Activated CD8-positive, alpha-beta T cell treated with anti-CD3 and anti-CD28 coated beads, Interleukin-2, amount 10 ng/mL, durations not matched to agents 7 days and 5 days (primary cell): ENCODE measurements at regions not wholly inside any gene's neighbourhood (a gene's known extent, or its start where the extent isn't known, plus 50 kb on each side); places are given as distances from the start of the nearest gene placed in this dataset.

ENCODE experiments used
- ATAC-seq: fragments of 150-1000 bp; cut with Tn5 transposase; one replicate; pipeline ENCODE4 v1.10.0; 2021; ENCODE audit warnings: moderate library complexity
- CTCF ChIA-PET: fragments of 350-600 bp; sonication (Branson Sonifier 250); formaldehyde crosslinking; loops from one replicate; lab custom pipeline; 2021; ENCODE audit warnings: antibody characterized with exemption; lab: Charles Lee
- POLR2A ChIA-PET: fragments of 350-600 bp; sonication (Branson Sonifier 250); formaldehyde crosslinking; loops from one replicate; lab custom pipeline; 2021; ENCODE audit warnings: antibody characterized with exemption; lab: Charles Lee
- DNase-seq: peaks from one replicate; pipeline ENCODE4 v3.0.0-alpha.2; 2020
- H3K27ac Mint-ChIP-seq: one replicate; pipeline ENCODE4 v1.8.0; 2021; ENCODE audit warnings: mild to moderate bottlenecking, mixed read lengths
- H3K27me3 Mint-ChIP-seq: one replicate; pipeline ENCODE4 v1.8.0; 2021; ENCODE audit warnings: low read depth, mixed read lengths
- H3K36me3 Mint-ChIP-seq: one replicate; pipeline ENCODE4 v1.8.0; 2021; ENCODE audit warnings: low read depth, mixed read lengths
- H3K4me1 Mint-ChIP-seq: one replicate; pipeline ENCODE4 v1.8.0; 2021; ENCODE audit warnings: low read depth, mixed read lengths
- H3K4me3 Mint-ChIP-seq: one replicate; pipeline ENCODE4 v1.8.0; 2021; ENCODE audit warnings: mild to moderate bottlenecking, mixed read lengths
- H3K9me3 Mint-ChIP-seq: one replicate; pipeline ENCODE4 v1.8.0; 2022; ENCODE audit warnings: mixed read lengths; ENCODE audit not compliant: insufficient read depth

GRCh38 chr13:47289567-47289966 lies 392.7 kb upstream of the HTR2A start:
- H3K27me3 Mint-ChIP-seq = no peaks in the 10 kb centered on the region
- CTCF ChIA-PET = no interaction called here
- no peak for DNase-seq
- H3K4me1 Mint-ChIP-seq = no peaks in the 10 kb centered on the region
- no peaks in the 10 kb centered on the region for H3K36me3 Mint-ChIP-seq
- no peak overlapping the region for H3K4me3 Mint-ChIP-seq
- POLR2A ChIA-PET = no interaction called here
- H3K9me3 Mint-ChIP-seq = no peaks in the 10 kb centered on the region
- H3K27ac Mint-ChIP-seq = no peak overlapping the region
- no peak for ATAC-seq

DNA sequence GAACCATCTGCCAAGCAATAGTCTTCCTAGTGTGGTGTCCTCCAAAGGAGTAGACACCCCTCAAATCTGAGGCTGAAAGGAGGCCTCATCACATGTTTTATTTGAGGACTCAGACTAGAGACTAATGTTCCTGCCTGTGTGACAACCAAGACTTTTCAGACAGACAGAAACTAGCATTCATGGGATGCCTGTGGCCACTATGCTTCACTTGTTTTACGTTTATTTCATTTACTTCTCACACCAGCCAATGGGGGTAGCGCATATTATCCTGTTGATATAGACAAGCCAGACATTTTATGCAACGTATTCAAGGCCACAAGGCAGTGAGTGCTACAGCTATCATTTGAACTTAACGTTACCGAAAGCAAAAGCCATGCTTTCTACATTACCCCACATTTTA lies 391.7 kb upstream of the HTR2A start:
- Mint-ChIP-seq H3K4me1 (no peaks in the 10 kb centered on the region), H3K27me3 (no peaks in the 10 kb centered on the region), H3K36me3 (no peaks in the 10 kb centered on the region), H3K27ac (no peak overlapping the region), H3K4me3 (no peak overlapping the region), H3K9me3 (no peaks in the 10 kb centered on the region)
- POLR2A ChIA-PET = no interaction called here
- ATAC-seq (no peak), DNase-seq (no peak)
- CTCF ChIA-PET = no interaction called here

GRCh38 chr13:47287291-47287751 lies 390.5 kb upstream of the HTR2A start:
- H3K36me3 Mint-ChIP-seq = no peaks in the 10 kb centered on the region
- H3K27ac Mint-ChIP-seq = no peak overlapping the region
- no peaks in the 10 kb centered on the region for H3K27me3 Mint-ChIP-seq
- ChIA-PET POLR2A (no interaction called here), CTCF (no interaction called here)
- ATAC-seq (no peak), DNase-seq (no peak)
- no peaks in the 10 kb centered on the region for H3K4me1 Mint-ChIP-seq
- H3K4me3 Mint-ChIP-seq = no peak overlapping the region
- no peaks in the 10 kb centered on the region for H3K9me3 Mint-ChIP-seq

GRCh38 chr13:47281991-47282390 lies 385.1 kb upstream of the HTR2A start:
- Mint-ChIP-seq H3K4me3 (no peak overlapping the region), H3K27ac (no peak overlapping the region), H3K27me3 (no peaks in the 10 kb centered on the region), H3K36me3 (no peaks in the 10 kb centered on the region), H3K4me1 (no peaks in the 10 kb centered on the region), H3K9me3 (no peaks in the 10 kb centered on the region)
- ATAC-seq (no peak), DNase-seq (no peak)
- POLR2A ChIA-PET = no interaction called here
- CTCF ChIA-PET = no interaction called here

- no peak for ATAC-seq
- Mint-ChIP-seq H3K4me1 (no peaks in the 10 kb centered on the region), H3K4me3 (no peak overlapping the region), H3K27me3 (no peaks in the 10 kb centered on the region), H3K9me3 (no peaks in the 10 kb centered on the region), H3K27ac (no peak overlapping the region), H3K36me3 (no peaks in the 10 kb centered on the region)
- DNase-seq = no peak
- ChIA-PET CTCF (no interaction called here), POLR2A (no interaction called here)
These were observed 383.1 kb upstream of the HTR2A start for GRCh38 chr13:47279920-47280319.

DNA sequence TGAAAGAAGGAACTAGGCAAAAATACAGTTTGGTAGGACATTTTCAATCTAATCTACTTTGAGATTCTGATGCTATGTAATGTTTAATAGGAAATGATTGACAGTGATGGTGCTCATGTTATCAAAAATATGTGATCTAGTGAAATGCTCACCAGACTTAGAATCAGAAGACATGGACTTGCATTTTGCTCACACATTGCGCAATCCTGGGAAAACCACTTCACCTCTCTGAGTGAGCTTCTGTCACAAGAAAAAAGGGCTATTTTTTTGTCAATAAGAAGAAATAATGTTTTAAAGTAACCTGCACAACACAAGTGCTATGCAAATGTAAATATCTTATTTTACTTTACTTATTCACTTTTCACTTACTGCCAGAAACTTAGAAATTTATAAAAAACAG lies 380.9 kb upstream of the HTR2A start:
- CTCF ChIA-PET = no interaction called here
- H3K36me3 Mint-ChIP-seq = no peaks in the 10 kb centered on the region
- H3K9me3 Mint-ChIP-seq = no peaks in the 10 kb centered on the region
- DNase-seq = no peak
- no peak overlapping the region for H3K27ac Mint-ChIP-seq
- no peaks in the 10 kb centered on the region for H3K27me3 Mint-ChIP-seq
- no peaks in the 10 kb centered on the region for H3K4me1 Mint-ChIP-seq
- POLR2A ChIA-PET = no interaction called here
- ATAC-seq = no peak
- H3K4me3 Mint-ChIP-seq = no peak overlapping the region

- H3K27ac Mint-ChIP-seq = no peak overlapping the region
- H3K4me1 Mint-ChIP-seq = no peaks in the 10 kb centered on the region
- POLR2A ChIA-PET = no interaction called here
- H3K36me3 Mint-ChIP-seq = no peaks in the 10 kb centered on the region
- ATAC-seq (no peak), DNase-seq (no peak)
- H3K4me3 Mint-ChIP-seq = no peak overlapping the region
- H3K27me3 Mint-ChIP-seq = no peaks in the 10 kb centered on the region
- CTCF ChIA-PET = no interaction called here
- H3K9me3 Mint-ChIP-seq = no peaks in the 10 kb centered on the region
These were observed 371.4 kb upstream of the HTR2A start for GRCh38 chr13:47268270-47268669.

DNA sequence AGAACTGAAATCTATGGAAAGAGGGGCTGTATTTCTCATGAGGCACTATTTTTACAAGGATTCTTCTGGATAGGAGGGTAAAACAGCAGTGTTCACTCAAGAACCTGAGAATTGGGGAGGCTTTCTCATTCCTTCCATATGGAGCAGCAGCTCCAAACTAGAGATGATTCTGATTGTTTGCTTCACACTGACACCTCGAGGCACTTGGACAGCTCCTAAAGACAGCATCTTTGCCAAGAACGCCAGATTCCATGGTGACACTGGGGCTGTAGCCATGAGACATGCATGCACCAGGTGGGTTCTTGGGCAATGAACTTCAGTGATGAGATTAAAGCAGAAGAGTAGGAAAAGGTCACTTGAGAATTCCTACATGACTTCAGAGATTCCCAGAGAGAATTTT lies 361.5 kb upstream of the HTR2A start:
- Mint-ChIP-seq H3K27ac (no peak overlapping the region), H3K4me1 (no peaks in the 10 kb centered on the region)

GRCh38 chr13:47256618-47257017 lies 359.8 kb upstream of the HTR2A start:
- no peaks in the 10 kb centered on the region for H3K4me1 Mint-ChIP-seq
- ChIA-PET CTCF (no interaction called here), POLR2A (no interaction called here)
- no peak overlapping the region for H3K4me3 Mint-ChIP-seq
- no peaks in the 10 kb centered on the region for H3K36me3 Mint-ChIP-seq
- no peak overlapping the region for H3K27ac Mint-ChIP-seq
- no peaks in the 10 kb centered on the region for H3K9me3 Mint-ChIP-seq
- DNase-seq (no peak), ATAC-seq (no peak)
- no peaks in the 10 kb centered on the region for H3K27me3 Mint-ChIP-seq

More for the DNA sequence above, 361.5 kb upstream of the HTR2A start:
- no peak overlapping the region for H3K4me3 Mint-ChIP-seq
- ATAC-seq = no peak
- no peaks in the 10 kb centered on the region for H3K36me3 Mint-ChIP-seq
- no peaks in the 10 kb centered on the region for H3K9me3 Mint-ChIP-seq
- DNase-seq = no peak
- ChIA-PET POLR2A (no interaction called here), CTCF (no interaction called here)
- no peaks in the 10 kb centered on the region for H3K27me3 Mint-ChIP-seq

DNA sequence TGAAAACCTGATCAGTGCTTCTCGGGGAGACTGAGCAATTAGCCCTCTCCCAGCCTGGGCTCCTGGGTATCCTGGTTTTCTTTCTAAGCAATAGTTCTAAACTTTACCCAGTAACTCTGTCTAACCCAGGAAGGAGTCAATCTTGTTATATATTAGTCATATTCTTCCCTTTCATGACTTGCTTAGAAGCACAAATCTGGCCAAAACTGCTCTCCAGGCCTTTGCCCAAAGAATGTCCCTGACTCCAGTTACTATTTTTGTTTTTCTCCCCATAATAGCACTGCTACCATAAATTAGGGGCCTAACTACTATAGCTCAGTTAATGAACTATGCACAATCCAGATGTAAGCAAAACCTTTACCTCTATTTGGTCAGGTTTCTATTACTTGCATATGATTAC lies 355.8 kb upstream of the HTR2A start:
- Mint-ChIP-seq H3K9me3 (peaks cover 5% of the 10 kb centered on the region), H3K4me1 (no peaks in the 10 kb centered on the region), H3K4me3 (no peak overlapping the region), H3K36me3 (no peaks in the 10 kb centered on the region), H3K27me3 (no peaks in the 10 kb centered on the region), H3K27ac (no peak overlapping the region)
- ChIA-PET CTCF (no interaction called here), POLR2A (no interaction called here)
- ATAC-seq = no peak
- DNase-seq = no peak

GRCh38 chr13:47251771-47252170 lies 354.9 kb upstream of the HTR2A start:
- H3K27me3 Mint-ChIP-seq = no peaks in the 10 kb centered on the region
- no peaks in the 10 kb centered on the region for H3K36me3 Mint-ChIP-seq
- ChIA-PET CTCF (no interaction called here), POLR2A (no interaction called here)
- H3K9me3 Mint-ChIP-seq = peaks cover 5% of the 10 kb centered on the region
- H3K4me1 Mint-ChIP-seq = no peaks in the 10 kb centered on the region
- no peak overlapping the region for H3K27ac Mint-ChIP-seq
- no peak for DNase-seq
- ATAC-seq = no peak
- H3K4me3 Mint-ChIP-seq = no peak overlapping the region

DNA sequence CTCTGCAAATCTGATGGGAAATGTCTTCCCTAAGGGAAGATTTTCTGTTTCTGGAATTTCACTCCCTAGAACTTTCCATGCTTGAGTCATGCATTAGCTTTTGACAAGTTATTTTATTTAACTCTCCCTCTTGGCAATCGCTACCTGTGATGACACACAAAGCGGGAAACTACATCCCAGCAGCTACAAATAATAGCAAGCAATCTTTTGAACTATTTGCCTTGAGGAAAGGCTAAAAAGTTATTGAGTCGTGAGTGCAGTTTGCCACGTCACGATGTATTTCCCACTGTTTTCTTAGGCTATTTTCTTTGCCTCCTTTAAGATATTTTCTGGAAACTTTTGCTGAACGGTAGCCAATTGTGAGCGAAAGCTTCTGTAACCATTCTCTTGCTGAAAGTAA lies 353.3 kb upstream of the HTR2A start:
- DNase-seq = no peak
- no peak for ATAC-seq
- Mint-ChIP-seq H3K36me3 (no peaks in the 10 kb centered on the region), H3K27ac (no peak overlapping the region), H3K4me3 (no peak overlapping the region), H3K9me3 (peaks cover 5% of the 10 kb centered on the region), H3K27me3 (no peaks in the 10 kb centered on the region), H3K4me1 (no peaks in the 10 kb centered on the region)
- POLR2A ChIA-PET = no interaction called here
- CTCF ChIA-PET = no interaction called here

- DNase-seq (no peak), ATAC-seq (no peak)
- H3K36me3 Mint-ChIP-seq = no peaks in the 10 kb centered on the region
- no peaks in the 10 kb centered on the region for H3K27me3 Mint-ChIP-seq
- no peak overlapping the region for H3K27ac Mint-ChIP-seq
- H3K9me3 Mint-ChIP-seq = peaks cover 5% of the 10 kb centered on the region
- no peak overlapping the region for H3K4me3 Mint-ChIP-seq
- H3K4me1 Mint-ChIP-seq = no peaks in the 10 kb centered on the region
- CTCF ChIA-PET = no interaction called here
- POLR2A ChIA-PET = no interaction called here
These were observed 352.4 kb upstream of the HTR2A start for GRCh38 chr13:47249266-47249665.
